T-helper 1 cell treated with Interleukin-12 subunit alpha and Interleukin-12 subunit beta and Interleukin-4 antibody, amounts not matched to agents 30 ng/mL and 1 ng/mL, for 36 hours (primary cell): ENCODE measurements at regions not wholly inside any gene's neighbourhood (a gene's known extent, or its start where the extent isn't known, plus 50 kb on each side); places are given as distances from the start of the nearest gene placed in this dataset.
"Not testable (repeated sequence)": the region's sequence is repeated elsewhere in the genome, so short reads cannot be mapped to it uniquely, and the experiment has no call there.

ENCODE experiments used
- intact Hi-C: fragments of 100-400 bp; cut with micrococcal nuclease; formaldehyde crosslinking; loops from one replicate; pipeline ENCODE4 v1.15.1; 2024

GRCh38 chr15:31217067-31217466 is 109.6 kb upstream of the KLF13 start:
- intact Hi-C loops = loop anchor here (5.0 kb wide), 3 partner anchors 130 to 255 kb away; partner anchors contain the start of gene MTMR10

GRCh38 chr15:31217566-31218270 is 108.9 kb upstream of the KLF13 start:
- intact Hi-C loops = loop anchor here (5.0 kb wide), 3 partner anchors 130 to 255 kb away; partner anchors contain the start of gene MTMR10

- intact Hi-C loops = loop anchor here (5.0 kb wide), 3 partner anchors 128 to 253 kb away; partner anchors contain the start of gene MTMR10
These were observed 107.4 kb upstream of the KLF13 start for GRCh38 chr15:31219221-31219620.

GRCh38 chr15:31221936-31222515 is 104.6 kb upstream of the KLF13 start:
- intact Hi-C loops = no loop called here

- intact Hi-C loops = no loop called here
These were observed 103.8 kb upstream of the KLF13 start for GRCh38 chr15:31222773-31223341.

GRCh38 chr15:31223478-31224350 is 102.9 kb upstream of the KLF13 start:
- intact Hi-C loops = no loop called here

GRCh38 chr15:31224661-31225060 is 102.0 kb upstream of the KLF13 start:
- intact Hi-C loops = not testable (repeated sequence)

GRCh38 chr15:31225356-31225955 is 101.2 kb upstream of the KLF13 start:
- intact Hi-C loops = no loop called here

GRCh38 chr15:31226021-31226420 is 100.6 kb upstream of the KLF13 start:
- intact Hi-C loops = no loop called here

GRCh38 chr15:31227235-31227634 is 99.4 kb upstream of the KLF13 start:
- intact Hi-C loops = no loop called here

GRCh38 chr15:31228011-31228484 is 98.6 kb upstream of the KLF13 start:
- intact Hi-C loops = no loop called here

GRCh38 chr15:31228980-31229826 is 97.4 kb upstream of the KLF13 start:
- intact Hi-C loops = no loop called here

- intact Hi-C loops = no loop called here
These were observed 95.8 kb upstream of the KLF13 start for GRCh38 chr15:31230630-31231485.

- intact Hi-C loops = no loop called here
These were observed 91.8 kb upstream of the KLF13 start for GRCh38 chr15:31234815-31235214.

- intact Hi-C loops = no loop called here
These were observed 91.1 kb upstream of the KLF13 start for GRCh38 chr15:31235311-31236183.

- intact Hi-C loops = no loop called here
These were observed 90.2 kb upstream of the KLF13 start for GRCh38 chr15:31236184-31237042.

GRCh38 chr15:31237043-31237324 is 89.7 kb upstream of the KLF13 start:
- intact Hi-C loops = no loop called here

GRCh38 chr15:31238906-31239305 is 87.7 kb upstream of the KLF13 start:
- intact Hi-C loops = no loop called here
